Prostate gland (tissue), 2 donors: ENCODE measurements at regions not wholly inside any gene's neighbourhood (a gene's known extent, or its start where the extent isn't known, plus 50 kb on each side); places are given as distances from the start of the nearest gene placed in this dataset.
A peak's percentile ranks its signal among the peaks of the same experiment; 100 is the strongest.

Experiments used
- DNase-seq: peaks from one replicate; pipeline ENCODE4 v3.0.0-alpha.2; 2019; ENCODE audit warnings: low spot score
- H3K27ac ChIP-seq, 2 donors: fragments of 200-600 bp; sonication (generic); 2 replicates each; pipeline ENCODE4 v1.5.1; 2017 to 2019
- H3K27me3 ChIP-seq: fragments of 200-600 bp; sonication (generic); replicated peaks from 2 replicates; pipeline ENCODE4 v1.5.1; 2019; ENCODE audit not compliant: insufficient read depth
- H3K36me3 ChIP-seq, 2 donors: fragments of 200-600 bp; sonication (generic); 1 replicate in 1 of 2; 2 replicates in 1 of 2; pipeline versions ENCODE4 v1.5.1 to v1.8.1; 2017 to 2019
- H3K4me1 ChIP-seq: fragments of 200-600 bp; sonication (generic); replicated peaks from 2 replicates; pipeline ENCODE4 v1.5.1; 2019
- H3K4me3 ChIP-seq, 2 donors: fragments of 200-600 bp; sonication (generic); 2 replicates each; pipeline ENCODE4 v1.5.1; 2017 to 2019
- H3K9me3 ChIP-seq: fragments of 200-600 bp; sonication (generic); 2 replicates; pipeline ENCODE4 v1.5.1; 2017
- CTCF ChIP-seq, 4 experiments: fragments of 200-600 bp in 2 of 4; fragments of 450-650 bp in 2 of 4; sonication (generic) in 2 of 4; IDR thresholded peaks; 1 replicate in 3 of 4; 2 replicates in 1 of 4; pipeline ENCODE4 v1.5.1; 2016 to 2019; ENCODE audit warnings: antibody characterized with exemption in 4 of 4, mild to moderate bottlenecking in 2 of 4, moderate library complexity in 2 of 4
- POLR2A ChIP-seq: fragments of 450-650 bp; IDR thresholded peaks from one replicate; pipeline ENCODE4 v1.6.1; 2016; ENCODE audit warnings: antibody characterized with exemption, mild to moderate bottlenecking
- POLR2AphosphoS5 ChIP-seq: sonication (generic); formaldehyde crosslinking; IDR thresholded peaks from one replicate; pipeline ENCODE4 v1.6.1; 2017; ENCODE audit warnings: antibody characterized with exemption
- WGBS: methylation state at CpG from one replicate; pipeline ENCODE4 v1.1.5; 2018; 5-methylcytosine and 5-hydroxymethylcytosine counted together
- intact Hi-C: fragments of 100-400 bp; cut with DNase I; formaldehyde crosslinking; loops from one replicate; pipeline ENCODE4 v1.14.2; 2022

DNA sequence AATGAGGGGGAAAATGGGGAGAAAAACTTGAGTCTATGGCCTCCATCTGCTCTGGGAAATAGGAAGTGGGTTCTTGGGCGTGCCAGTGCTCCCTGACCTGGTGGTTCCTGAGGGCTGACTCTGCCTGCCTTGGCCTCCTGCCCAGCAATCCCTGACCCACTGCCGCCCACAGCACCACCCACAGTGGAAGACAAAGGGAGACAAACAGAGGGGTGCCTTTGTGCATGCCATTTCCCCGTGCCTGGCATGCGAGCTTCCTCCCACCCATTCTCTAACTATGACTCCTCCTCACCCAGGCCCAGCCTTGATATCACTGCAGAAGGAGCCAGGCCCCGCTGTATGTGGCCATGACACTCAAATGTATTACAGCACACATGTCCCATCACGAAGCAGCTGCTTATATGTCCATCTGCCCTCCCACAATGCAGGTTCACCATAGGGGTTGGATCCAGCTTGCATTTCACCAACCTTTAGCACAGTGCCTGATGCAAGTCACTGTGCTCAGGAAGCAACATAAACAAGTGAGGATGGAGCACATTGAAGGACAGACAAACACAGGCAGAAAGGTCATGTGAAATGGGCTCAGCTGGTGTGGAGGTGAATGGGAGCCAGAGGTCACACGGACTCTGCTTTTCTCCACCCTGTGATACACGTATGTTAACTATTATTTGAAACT lies 84.4 kb downstream of the ADRB2 start:
- Histone ChIP-seq H3K4me1 (peaks cover 4% of the 10 kb centered on the region), H3K36me3 (no peaks in the 10 kb centered on the region), H3K9me3 (no peaks in the 10 kb centered on the region), H3K27ac (no peak overlapping the region), H3K4me3 (no peak overlapping the region), H3K27me3 (no peaks in the 10 kb centered on the region)
- TF ChIP-seq POLR2AphosphoS5 (no peak), POLR2A (no peak), CTCF (IDR thresholded peaks at IDR 0.05) (no peak)
- DNase-seq, result no peak
- intact Hi-C loops, result no loop called here
- WGBS, result 75% methylated on average over 8 of the region's 8 CpGs

DNA sequence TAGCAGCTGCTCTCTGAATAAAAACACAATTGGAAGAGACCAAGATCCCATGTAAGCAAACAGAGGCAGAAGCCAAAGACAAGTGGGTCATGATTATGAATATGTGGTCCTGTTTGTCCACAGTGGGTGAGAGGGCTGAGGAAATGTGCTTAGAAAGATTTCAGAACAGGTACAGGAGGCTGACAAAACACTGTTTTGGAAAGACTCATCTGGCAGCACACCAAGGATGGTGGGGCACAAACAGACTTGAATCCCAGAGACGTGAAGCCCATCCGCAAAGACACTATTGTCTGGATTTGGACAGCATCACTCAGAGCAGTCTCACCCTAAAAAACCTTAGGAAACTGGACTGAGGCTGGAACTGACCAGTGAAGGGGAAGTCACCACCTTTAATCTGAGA lies 85.0 kb downstream of the ADRB2 start:
- WGBS, result 90% methylated on average over 2 of the region's 2 CpGs
- H3K4me3 ChIP-seq, result no peak overlapping the region
- H3K4me1 ChIP-seq, result peaks cover 4% of the 10 kb centered on the region

GRCh38 chr5:148912146-148912545 lies 85.7 kb downstream of the ADRB2 start:
- no peak for DNase-seq
- intact Hi-C loops, result no loop called here
- Histone ChIP-seq H3K27me3 (no peaks in the 10 kb centered on the region), H3K27ac (no peak overlapping the region), H3K36me3 (no peaks in the 10 kb centered on the region), H3K4me3 (no peak overlapping the region), H3K9me3 (no peaks in the 10 kb centered on the region), H3K4me1 (peaks cover 4% of the 10 kb centered on the region)
- WGBS, result 88% methylated on average over 1 of the region's 1 CpG
- TF ChIP-seq POLR2A (no peak), CTCF (IDR thresholded peaks at IDR 0.05) (no peak), POLR2AphosphoS5 (no peak)

More for the DNA sequence above, 85.0 kb downstream of the ADRB2 start:
- no peaks in the 10 kb centered on the region for H3K9me3 ChIP-seq
- H3K36me3 ChIP-seq, result no peaks in the 10 kb centered on the region
- DNase-seq, result no peak
- no peak overlapping the region for H3K27ac ChIP-seq
- TF ChIP-seq CTCF (IDR thresholded peaks at IDR 0.05) (no peak), POLR2AphosphoS5 (no peak), POLR2A (no peak)
- intact Hi-C loops, result no loop called here
- no peaks in the 10 kb centered on the region for H3K27me3 ChIP-seq

- DNase-seq, result no peak
- H3K4me1 ChIP-seq, result peaks cover 4% of the 10 kb centered on the region
- H3K27me3 ChIP-seq, result no peaks in the 10 kb centered on the region
- whole genome bisulfite sequencing, result 47% methylated on average over 9 of the region's 9 CpGs
- intact Hi-C loops, result no loop called here
- no peaks in the 10 kb centered on the region for H3K36me3 ChIP-seq
- no peak overlapping the region for H3K27ac ChIP-seq
- TF ChIP-seq POLR2AphosphoS5, result peak; percentile 3
- TF ChIP-seq CTCF (IDR thresholded peaks at IDR 0.05), result peak in 3 of 4 experiments; percentile 22 to 57 (median 54)
- TF ChIP-seq POLR2A, result no peak
- no peak overlapping the region for H3K4me3 ChIP-seq
- no peaks in the 10 kb centered on the region for H3K9me3 ChIP-seq
Measured at GRCh38 chr5:148912714-148913398, 86.4 kb downstream of the ADRB2 start.

GRCh38 chr5:148913493-148913892 lies 87.1 kb downstream of the ADRB2 start:
- Histone ChIP-seq H3K36me3 (no peaks in the 10 kb centered on the region), H3K4me3 (no peak overlapping the region), H3K27me3 (no peaks in the 10 kb centered on the region), H3K4me1 (peaks cover 4% of the 10 kb centered on the region), H3K27ac (no peak overlapping the region), H3K9me3 (no peaks in the 10 kb centered on the region)
- TF ChIP-seq POLR2AphosphoS5, result no peak
- TF ChIP-seq CTCF (IDR thresholded peaks at IDR 0.05), result no peak
- no peak for TF ChIP-seq POLR2A
- intact Hi-C loops, result no loop called here
- 89% methylated on average over 6 of the region's 6 CpGs for WGBS
- DNase-seq, result no peak
